PC-9 (cell line): ENCODE measurements at regions not wholly inside any gene's neighbourhood (a gene's known extent, or its start where the extent isn't known, plus 50 kb on each side); places are given as distances from the start of the nearest gene placed in this dataset.

ENCODE experiments used
- BruUV-seq: library from RNA; stranded (reverse); fragments of 400-500 nt; replicated peaks from 2 replicates; lab custom pipeline; 2021; lab: Mats Ljungman, UMichigan
- CTCF ChIA-PET: fragments of 300-600 bp; sonication (Branson Sonifier 250); formaldehyde crosslinking; loops from one replicate; lab custom pipeline; 2022; ENCODE audit warnings: antibody characterized with exemption; lab: Charles Lee
- POLR2A ChIA-PET: fragments of 300-600 bp; sonication (Branson Sonifier 250); formaldehyde crosslinking; loops from one replicate; lab custom pipeline; 2022; ENCODE audit warnings: antibody characterized with exemption; ENCODE audit not compliant: unreplicated experiment; lab: Charles Lee
- DNase-seq, 2 experiments: peaks; one replicate each; pipeline versions ENCODE4 v3.0.0 to v3.0.0-alpha.2; 2015 to 2022; ENCODE audit warnings: mixed read lengths in 1 of 2
- H2AFZ ChIP-seq: fragments of 200-600 bp; sonication (generic); 2 replicates; pipeline ENCODE4 v1.8.1; 2017; ENCODE audit warnings: antibody characterized with exemption
- H3F3A ChIP-seq: fragments of 200-600 bp; sonication (generic); 2 replicates; pipeline ENCODE4 v1.8.1; 2017; ENCODE audit warnings: antibody characterized with exemption, mild to moderate bottlenecking, low read depth; ENCODE audit not compliant: insufficient read depth
- H3K27ac ChIP-seq: fragments of 200-600 bp; sonication (generic); 2 replicates; pipeline ENCODE4 v1.6.1; 2016; ENCODE audit warnings: mixed run types
- H3K27me3 ChIP-seq: fragments of 200-600 bp; sonication (generic); 2 replicates; pipeline ENCODE4 v1.6.1; 2016; ENCODE audit warnings: low read depth, mixed run types; ENCODE audit not compliant: insufficient read depth
- H3K36me3 ChIP-seq: fragments of 200-600 bp; sonication (generic); 2 replicates; pipeline ENCODE4 v1.6.1; 2016; ENCODE audit warnings: low read depth, mixed run types
- H3K4me1 ChIP-seq: fragments of 200-600 bp; sonication (generic); replicated peaks from 2 replicates; pipeline ENCODE4 v1.6.1; 2016; ENCODE audit warnings: mixed run types; ENCODE audit not compliant: insufficient read depth
- H3K4me2 ChIP-seq: fragments of 200-600 bp; sonication (generic); 2 replicates; pipeline ENCODE4 v1.6.1; 2017; ENCODE audit warnings: mixed run types
- H3K4me3 ChIP-seq: fragments of 200-600 bp; sonication (generic); 2 replicates; pipeline ENCODE4 v1.6.1; 2016; ENCODE audit warnings: mixed run types
- H3K79me2 ChIP-seq: fragments of 200-600 bp; sonication (generic); 2 replicates; pipeline ENCODE4 v1.6.1; 2017; ENCODE audit warnings: low read depth, mixed run types
- H3K9me2 ChIP-seq: fragments of 200-600 bp; sonication (generic); 2 replicates; pipeline ENCODE4 v1.8.1; 2017; ENCODE audit warnings: mild to moderate bottlenecking; ENCODE audit not compliant: insufficient read depth
- H3K9me3 ChIP-seq: fragments of 200-600 bp; sonication (generic); 2 replicates; pipeline ENCODE4 v1.8.1; 2016; ENCODE audit warnings: low read depth; ENCODE audit not compliant: insufficient read depth
- H4K20me1 ChIP-seq: fragments of 200-600 bp; sonication (generic); 2 replicates; pipeline ENCODE4 v1.8.1; 2017; ENCODE audit not compliant: insufficient read depth
- EZH2 ChIP-seq: fragments of 200-600 bp; sonication (generic); IDR thresholded peaks from 2 replicates; pipeline ENCODE4 v1.8.0; 2017; ENCODE audit warnings: antibody characterized with exemption, low read depth
- intact Hi-C: fragments of 100-400 bp; cut with micrococcal nuclease; formaldehyde crosslinking; loops from one replicate; pipeline ENCODE4 v1.10.0; 2022; ENCODE audit not compliant: unreplicated experiment
- TF ChIP-seq, protein P1 (sequence below): fragments of 200-600 bp; sonication (generic); conservative IDR thresholded peaks from 2 replicates; pipeline ENCODE4 v1.6.1; 2017; ENCODE audit warnings: mixed run types, antibody characterized with exemption, mild to moderate bottlenecking, moderate library complexity

DNA sequence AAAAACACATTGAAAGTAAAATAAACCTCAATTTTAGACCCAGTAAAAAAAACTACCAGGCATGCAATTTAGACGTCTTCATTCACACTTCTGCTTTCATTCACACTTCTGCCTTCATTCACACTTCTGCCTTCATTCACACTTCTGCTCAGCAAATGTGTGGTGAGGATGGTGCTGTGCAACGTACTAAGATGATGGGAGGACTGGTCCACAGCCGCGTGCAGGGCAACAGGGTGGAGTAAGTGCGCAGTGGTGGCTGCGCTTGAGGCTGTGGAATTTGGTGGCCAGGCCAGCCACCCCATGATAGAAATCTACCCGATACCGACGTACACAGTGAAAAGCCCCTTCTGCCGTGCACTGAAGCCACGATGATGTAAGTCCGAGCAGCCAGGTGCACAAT, 114.3 kb upstream of the CD93 start:
- Histone ChIP-seq H3F3A (no peaks in the 10 kb centered on the region), H3K79me2 (no peaks in the 10 kb centered on the region), H3K4me2 (no peak overlapping the region), H3K4me1 (no peaks in the 10 kb centered on the region), H4K20me1 (no peaks in the 10 kb centered on the region), H3K9me2 (no peaks in the 10 kb centered on the region), H3K27ac (no peak overlapping the region), H3K27me3 (no peaks in the 10 kb centered on the region), H3K4me3 (no peak overlapping the region), H2AFZ (no peak overlapping the region), H3K9me3 (no peaks in the 10 kb centered on the region), H3K36me3 (no peaks in the 10 kb centered on the region)
- no peak for DNase-seq
- intact Hi-C loops: loop anchor here (10.0 kb wide), 1 partner anchor 866 kb away; no protein-coding TSS in a partner anchor
- POLR2A ChIA-PET: no interaction called here
- no peak for TF ChIP-seq EZH2
- TF ChIP-seq, protein P1, sequence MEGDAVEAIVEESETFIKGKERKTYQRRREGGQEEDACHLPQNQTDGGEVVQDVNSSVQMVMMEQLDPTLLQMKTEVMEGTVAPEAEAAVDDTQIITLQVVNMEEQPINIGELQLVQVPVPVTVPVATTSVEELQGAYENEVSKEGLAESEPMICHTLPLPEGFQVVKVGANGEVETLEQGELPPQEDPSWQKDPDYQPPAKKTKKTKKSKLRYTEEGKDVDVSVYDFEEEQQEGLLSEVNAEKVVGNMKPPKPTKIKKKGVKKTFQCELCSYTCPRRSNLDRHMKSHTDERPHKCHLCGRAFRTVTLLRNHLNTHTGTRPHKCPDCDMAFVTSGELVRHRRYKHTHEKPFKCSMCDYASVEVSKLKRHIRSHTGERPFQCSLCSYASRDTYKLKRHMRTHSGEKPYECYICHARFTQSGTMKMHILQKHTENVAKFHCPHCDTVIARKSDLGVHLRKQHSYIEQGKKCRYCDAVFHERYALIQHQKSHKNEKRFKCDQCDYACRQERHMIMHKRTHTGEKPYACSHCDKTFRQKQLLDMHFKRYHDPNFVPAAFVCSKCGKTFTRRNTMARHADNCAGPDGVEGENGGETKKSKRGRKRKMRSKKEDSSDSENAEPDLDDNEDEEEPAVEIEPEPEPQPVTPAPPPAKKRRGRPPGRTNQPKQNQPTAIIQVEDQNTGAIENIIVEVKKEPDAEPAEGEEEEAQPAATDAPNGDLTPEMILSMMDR: no peak
- BruUV-seq: no TSS peak
- CTCF ChIA-PET: interaction anchor here (1.0 to 1.5 kb wide), 4 partner anchors 140 to 508 kb away, joined by 3 to 10 read pairs (median 6); no protein-coding TSS in a partner anchor

DNA sequence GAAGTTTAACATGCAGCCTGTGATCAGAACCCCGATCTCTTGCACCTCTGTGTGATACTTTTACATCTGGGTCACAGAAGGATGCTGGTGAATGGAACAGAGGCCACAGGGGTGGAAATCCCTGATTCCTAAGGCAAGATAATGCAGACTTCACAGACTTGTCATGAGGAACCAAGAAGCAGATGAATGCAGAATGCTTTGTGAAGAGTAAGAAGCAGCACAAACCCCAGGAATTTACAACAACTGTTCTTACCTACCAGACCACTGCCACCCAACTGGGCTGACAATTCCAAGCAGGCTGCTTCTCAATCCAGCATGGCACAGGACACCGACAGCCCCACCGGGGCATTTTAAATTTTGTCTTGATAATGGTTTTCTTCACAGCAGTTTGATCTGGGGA, 113.2 kb upstream of the CD93 start:
- Histone ChIP-seq H3K4me2 (no peak overlapping the region), H3K4me3 (no peak overlapping the region), H3F3A (no peaks in the 10 kb centered on the region), H4K20me1 (no peaks in the 10 kb centered on the region), H3K27ac (no peak overlapping the region), H3K27me3 (no peaks in the 10 kb centered on the region), H3K9me3 (no peaks in the 10 kb centered on the region), H3K36me3 (no peaks in the 10 kb centered on the region), H3K79me2 (no peaks in the 10 kb centered on the region), H3K9me2 (no peaks in the 10 kb centered on the region), H2AFZ (no peak overlapping the region), H3K4me1 (no peaks in the 10 kb centered on the region)
- CTCF ChIA-PET: interaction anchor here (1.8 kb wide), 1 partner anchor 149 kb away, joined by 6 read pairs; no protein-coding TSS in a partner anchor
- BruUV-seq: no TSS peak
- intact Hi-C loops: no loop called here
- DNase-seq: no peak
- TF ChIP-seq EZH2: no peak
- TF ChIP-seq, protein P1: no peak
- POLR2A ChIA-PET: no interaction called here

DNA sequence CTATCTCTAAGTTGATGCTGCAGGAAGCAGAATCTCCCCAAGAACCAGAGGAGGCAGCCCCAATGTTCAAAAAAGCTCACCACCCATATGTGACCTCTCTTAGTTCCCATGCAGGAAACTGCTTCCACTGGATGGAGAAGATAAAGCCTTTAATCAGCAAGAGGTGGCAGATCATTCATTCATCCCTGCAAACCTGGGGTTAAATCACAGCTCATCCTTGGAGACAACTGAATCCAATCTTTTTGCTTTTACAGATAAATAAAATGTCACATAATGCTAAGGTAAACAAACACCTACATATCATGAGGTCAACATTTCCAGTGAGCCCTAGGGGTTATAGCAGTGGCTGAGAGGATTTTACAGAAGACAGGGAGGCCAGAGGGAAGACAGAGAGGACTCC, 112.7 kb upstream of the CD93 start:
- TF ChIP-seq, protein P1: no peak
- no peaks in the 10 kb centered on the region for H3K9me3 ChIP-seq
- ChIA-PET POLR2A (no interaction called here), CTCF (interaction anchor here (1.8 kb wide), 1 partner anchor 148 kb away, joined by 6 read pairs; no protein-coding TSS in a partner anchor)
- H3K4me3 ChIP-seq: no peak overlapping the region
- no peak overlapping the region for H3K27ac ChIP-seq
- H3K4me1 ChIP-seq: no peaks in the 10 kb centered on the region
- no peaks in the 10 kb centered on the region for H3K79me2 ChIP-seq
- H3F3A ChIP-seq: no peaks in the 10 kb centered on the region
- no peaks in the 10 kb centered on the region for H3K9me2 ChIP-seq
- no peaks in the 10 kb centered on the region for H4K20me1 ChIP-seq
- no peaks in the 10 kb centered on the region for H3K27me3 ChIP-seq
- DNase-seq: no peak
- intact Hi-C loops: no loop called here
- BruUV-seq: no TSS peak
- H3K4me2 ChIP-seq: no peak overlapping the region
- H3K36me3 ChIP-seq: no peaks in the 10 kb centered on the region
- H2AFZ ChIP-seq: no peak overlapping the region
